ENCODE measurements at regions not wholly inside any gene's neighbourhood (a gene's known extent, or its start where the extent isn't known, plus 50 kb on each side); places are given as distances from the start of the nearest gene placed in this dataset.

GRCh38 chr15:53000409-53000808 is 210.3 kb upstream of the ONECUT1 start:
- no peak for DNase-seq

- no peak for DNase-seq
Measured at GRCh38 chr15:52997123-52997522, 207.0 kb upstream of the ONECUT1 start.

GRCh38 chr15:52994290-52994689 is 204.2 kb upstream of the ONECUT1 start:
- no peak for DNase-seq

- no peak for DNase-seq
Measured at GRCh38 chr15:52984507-52984906, 194.4 kb upstream of the ONECUT1 start.

- DNase-seq = no peak
Measured at GRCh38 chr15:52980446-52980845, 190.3 kb upstream of the ONECUT1 start.

- no peak for DNase-seq
Measured at GRCh38 chr15:52976516-52977075, 186.5 kb upstream of the ONECUT1 start.

GRCh38 chr15:52975941-52976449 is 185.9 kb upstream of the ONECUT1 start:
- DNase-seq = no peak

- DNase-seq = no peak
Measured at GRCh38 chr15:52963865-52964264, 173.7 kb upstream of the ONECUT1 start.

- DNase-seq = no peak
Measured at GRCh38 chr15:52960283-52960682, 170.1 kb upstream of the ONECUT1 start.

GRCh38 chr15:52943746-52944145 is 153.6 kb upstream of the ONECUT1 start:
- DNase-seq = no peak

GRCh38 chr15:52936489-52936888 is 146.4 kb upstream of the ONECUT1 start:
- no peak for DNase-seq

GRCh38 chr15:52925130-52925529 is 135.0 kb upstream of the ONECUT1 start:
- DNase-seq = no peak

- DNase-seq = no peak
Measured at GRCh38 chr15:52924630-52925029, 134.5 kb upstream of the ONECUT1 start.

- DNase-seq = no peak
Measured at GRCh38 chr15:52923626-52924025, 133.5 kb upstream of the ONECUT1 start.

- no peak for DNase-seq
Measured at GRCh38 chr15:52922871-52923270, 132.7 kb upstream of the ONECUT1 start.

- no peak for DNase-seq
Measured at GRCh38 chr15:52912172-52912571, 122.0 kb upstream of the ONECUT1 start.

GRCh38 chr15:52893338-52893737 is 103.2 kb upstream of the ONECUT1 start:
- no peak for DNase-seq

- no peak for DNase-seq
Measured at GRCh38 chr15:52879904-52880303, 89.8 kb upstream of the ONECUT1 start.

GRCh38 chr15:52879145-52879544 is 89.0 kb upstream of the ONECUT1 start:
- no peak for DNase-seq

- no peak for DNase-seq
Measured at GRCh38 chr15:52876991-52877663, 87.0 kb upstream of the ONECUT1 start.

GRCh38 chr15:52872036-52872818 is 82.1 kb upstream of the ONECUT1 start:
- DNase-seq = no peak

GRCh38 chr15:52870015-52870414 is 79.9 kb upstream of the ONECUT1 start:
- DNase-seq = no peak

GRCh38 chr15:52866698-52867097 is 76.6 kb upstream of the ONECUT1 start:
- no peak for DNase-seq

- no peak for DNase-seq
Measured at GRCh38 chr15:52862677-52863076, 72.5 kb upstream of the ONECUT1 start.

Measured in CD4-positive, alpha-beta T cell treated with Interleukin-10 for 1 hour (primary cell).